LNCaP clone FGC (cell line): ENCODE measurements at regions not wholly inside any gene's neighbourhood (a gene's known extent, or its start where the extent isn't known, plus 50 kb on each side); places are given as distances from the start of the nearest gene placed in this dataset.
"Not testable (repeated sequence)": the region's sequence is repeated elsewhere in the genome, so short reads cannot be mapped to it uniquely, and the experiment has no call there.

Experiments
- DNase-seq: peaks from one replicate; pipeline ENCODE4 v3.0.0-alpha.2; 2011; ENCODE audit warnings: low read depth
- H3K4me3 ChIP-seq: 2 replicates; pipeline ENCODE4 v1.5.1; 2011; ENCODE audit warnings: mild to moderate bottlenecking, low read depth, low read length, control low read depth

GRCh38 chr9:61523897-61524620 is 334.2 kb downstream of the SPATA31A7 start:
- not testable (repeated sequence) for H3K4me3 ChIP-seq, DNase-seq

- DNase-seq, H3K4me3 ChIP-seq: not testable (repeated sequence)
These were observed 335.8 kb downstream of the SPATA31A7 start for GRCh38 chr9:61525629-61526028.

- not testable (repeated sequence) for DNase-seq, H3K4me3 ChIP-seq
These were observed 360.4 kb downstream of the SPATA31A7 start for GRCh38 chr9:61550101-61550748.

- not testable (repeated sequence) for DNase-seq, H3K4me3 ChIP-seq
These were observed 381.7 kb downstream of the SPATA31A7 start for GRCh38 chr9:61571403-61572127.

- DNase-seq: peak; percentile 4
- not testable (repeated sequence) for H3K4me3 ChIP-seq
These were observed 382.5 kb downstream of the SPATA31A7 start for GRCh38 chr9:61572364-61572763.

GRCh38 chr9:61573432-61573831 is 383.6 kb downstream of the SPATA31A7 start:
- not testable (repeated sequence) for DNase-seq, H3K4me3 ChIP-seq
